DOHH2 (cell line): ENCODE measurements at regions not wholly inside any gene's neighbourhood (a gene's known extent, or its start where the extent isn't known, plus 50 kb on each side); places are given as distances from the start of the nearest gene placed in this dataset.
A peak's percentile ranks its signal among the peaks of the same experiment; 100 is the strongest.

Experiments used
- H3F3A ChIP-seq: fragments of 200-600 bp; sonication (generic), shearing (Covaris generic); 2 replicates; pipeline ENCODE4 v1.6.0; 2016; ENCODE audit warnings: antibody characterized with exemption, mild to moderate bottlenecking; ENCODE audit not compliant: control insufficient read depth, insufficient read depth
- H3K27ac ChIP-seq: fragments of 200-600 bp; sonication (generic); 2 replicates; pipeline ENCODE4 v1.5.1; 2014; ENCODE audit warnings: low read depth, mild to moderate bottlenecking, low read length, moderate library complexity
- H3K27me3 ChIP-seq: fragments of 200-600 bp; sonication (generic); 2 replicates; pipeline ENCODE4 v1.6.1; 2014; ENCODE audit warnings: mild to moderate bottlenecking, low read length, mixed read lengths; ENCODE audit not compliant: control insufficient read depth
- H3K36me3 ChIP-seq: fragments of 200-600 bp; sonication (generic); 2 replicates; pipeline ENCODE4 v1.6.1; 2014; ENCODE audit warnings: mild to moderate bottlenecking, low read length, moderate library complexity, mixed read lengths; ENCODE audit not compliant: control insufficient read depth
- H3K4me1 ChIP-seq: fragments of 200-600 bp; sonication (generic); 2 replicates; pipeline ENCODE4 v1.6.1; 2014; ENCODE audit warnings: mild to moderate bottlenecking, low read length, mixed read lengths; ENCODE audit not compliant: control insufficient read depth
- H3K4me2 ChIP-seq: fragments of 200-600 bp; sonication (generic); 2 replicates; pipeline ENCODE4 v1.6.0; 2014; ENCODE audit warnings: mild to moderate bottlenecking, low read length, moderate library complexity
- H3K4me3 ChIP-seq: fragments of 200-600 bp; sonication (generic); 2 replicates; pipeline ENCODE4 v1.5.1; 2014; ENCODE audit warnings: mild to moderate bottlenecking, low read length, mixed read lengths
- H3K79me2 ChIP-seq: fragments of 200-600 bp; sonication (generic); 2 replicates; pipeline ENCODE4 v1.6.1; 2014; ENCODE audit warnings: mild to moderate bottlenecking, low read length, mixed read lengths; ENCODE audit not compliant: control insufficient read depth
- H3K9me2 ChIP-seq: fragments of 200-600 bp; sonication (generic); replicated peaks from 2 replicates; pipeline ENCODE4 v1.6.1; 2014; ENCODE audit warnings: mild to moderate bottlenecking, low read length, mixed read lengths; ENCODE audit not compliant: control insufficient read depth
- H3K9me3 ChIP-seq: fragments of 200-600 bp; sonication (generic); 2 replicates; pipeline ENCODE4 v1.6.1; 2014; ENCODE audit warnings: antibody characterized with exemption, low read length, mixed read lengths; ENCODE audit not compliant: control insufficient read depth, insufficient read depth
- H4K20me1 ChIP-seq: fragments of 200-600 bp; sonication (generic); 2 replicates; pipeline ENCODE4 v1.6.0; 2014; ENCODE audit warnings: low read depth, mild to moderate bottlenecking, antibody characterized with exemption, low read length, moderate library complexity; ENCODE audit not compliant: control insufficient read depth, insufficient read depth
- CTCF ChIP-seq: fragments of 200-600 bp; sonication (generic); IDR thresholded peaks from one replicate; pipeline ENCODE4 v1.5.1; 2014; ENCODE audit warnings: antibody characterized with exemption, mild to moderate bottlenecking, low read depth, low read length; ENCODE audit not compliant: poor library complexity, severe bottlenecking
- EZH2phosphoT487 ChIP-seq: fragments of 200-600 bp; sonication (generic); IDR thresholded peaks from 2 replicates; pipeline ENCODE4 v1.6.1; 2017; ENCODE audit warnings: borderline replicate concordance, mild to moderate bottlenecking, antibody characterized with exemption, low read length, moderate library complexity, mixed read lengths

- H3K4me2 ChIP-seq, result no peak overlapping the region
- no peaks in the 10 kb centered on the region for H3K79me2 ChIP-seq
- no peaks in the 10 kb centered on the region for H3K4me1 ChIP-seq
- no peaks in the 10 kb centered on the region for H3K27me3 ChIP-seq
- H3K9me2 ChIP-seq, result no peaks in the 10 kb centered on the region
- no peak overlapping the region for H3K4me3 ChIP-seq
- TF ChIP-seq CTCF (no peak), EZH2phosphoT487 (no peak)
- H3K27ac ChIP-seq, result no peak overlapping the region
- no peaks in the 10 kb centered on the region for H3K9me3 ChIP-seq
- H4K20me1 ChIP-seq, result no peaks in the 10 kb centered on the region
- no peaks in the 10 kb centered on the region for H3F3A ChIP-seq
- no peaks in the 10 kb centered on the region for H3K36me3 ChIP-seq
Measured at GRCh38 chr6:68575765-68576439, 59.2 kb upstream of the ADGRB3 start.

- no peaks in the 10 kb centered on the region for H3K36me3 ChIP-seq
- no peak overlapping the region for H3K4me2 ChIP-seq
- H3K9me2 ChIP-seq, result no peaks in the 10 kb centered on the region
- TF ChIP-seq CTCF (no peak), EZH2phosphoT487 (no peak)
- no peaks in the 10 kb centered on the region for H3K9me3 ChIP-seq
- H3K4me1 ChIP-seq, result no peaks in the 10 kb centered on the region
- H3K27me3 ChIP-seq, result no peaks in the 10 kb centered on the region
- H3F3A ChIP-seq, result no peaks in the 10 kb centered on the region
- no peaks in the 10 kb centered on the region for H4K20me1 ChIP-seq
- H3K79me2 ChIP-seq, result no peaks in the 10 kb centered on the region
- no peak overlapping the region for H3K4me3 ChIP-seq
- H3K27ac ChIP-seq, result no peak overlapping the region
Measured at GRCh38 chr6:68572975-68573374, 62.1 kb upstream of the ADGRB3 start.

GRCh38 chr6:68572525-68572924 is 62.6 kb upstream of the ADGRB3 start:
- H3K9me2 ChIP-seq, result no peaks in the 10 kb centered on the region
- H3K4me3 ChIP-seq, result no peak overlapping the region
- no peaks in the 10 kb centered on the region for H3K27me3 ChIP-seq
- no peak overlapping the region for H3K27ac ChIP-seq
- no peaks in the 10 kb centered on the region for H3K4me1 ChIP-seq
- H3F3A ChIP-seq, result no peaks in the 10 kb centered on the region
- no peaks in the 10 kb centered on the region for H4K20me1 ChIP-seq
- H3K9me3 ChIP-seq, result no peaks in the 10 kb centered on the region
- H3K79me2 ChIP-seq, result no peaks in the 10 kb centered on the region
- no peaks in the 10 kb centered on the region for H3K36me3 ChIP-seq
- TF ChIP-seq CTCF, result peak; percentile 78
- no peak for TF ChIP-seq EZH2phosphoT487
- H3K4me2 ChIP-seq, result no peak overlapping the region
